ENCODE measurements at regions not wholly inside any gene's neighbourhood (a gene's known extent, or its start where the extent isn't known, plus 50 kb on each side); places are given as distances from the start of the nearest gene placed in this dataset.

GRCh38 chr4:153062652-153063168, 126.6 kb downstream of the FHDC1 start:
- Histone ChIP-seq H3K9me3 (ENCODE audit: control insufficient read depth, insufficient read depth, low read depth, low read length) (no peaks in the 10 kb centered on the region), H3K27ac (ENCODE audit: low read depth, low read length) (no peak overlapping the region), H3K36me3 (ENCODE audit: control insufficient read depth, insufficient read depth, low read length) (no peaks in the 10 kb centered on the region), H3K9ac (ENCODE audit: low read length) (no peak overlapping the region), H3K4me1 (ENCODE audit: control insufficient read depth, insufficient read depth, low read length) (peaks cover 12% of the 10 kb centered on the region), H3K4me3 (ENCODE audit: low read depth, low read length) (no peak overlapping the region), H3K27me3 (ENCODE audit: control insufficient read depth, insufficient read depth, low read length) (no peaks in the 10 kb centered on the region)

- Histone ChIP-seq H3K9me3 (ENCODE audit: control insufficient read depth, insufficient read depth, low read depth, low read length) (no peaks in the 10 kb centered on the region), H3K27ac (ENCODE audit: low read depth, low read length) (no peak overlapping the region), H3K36me3 (ENCODE audit: control insufficient read depth, insufficient read depth, low read length) (no peaks in the 10 kb centered on the region), H3K4me1 (ENCODE audit: control insufficient read depth, insufficient read depth, low read length) (peaks cover 12% of the 10 kb centered on the region), H3K9ac (ENCODE audit: low read length) (no peak overlapping the region), H3K4me3 (ENCODE audit: low read depth, low read length) (no peak overlapping the region), H3K27me3 (ENCODE audit: control insufficient read depth, insufficient read depth, low read length) (no peaks in the 10 kb centered on the region)
Measured at GRCh38 chr4:153063490-153063889, 127.4 kb downstream of the FHDC1 start.

GRCh38 chr4:153064571-153064970, 128.4 kb downstream of the FHDC1 start:
- peaks cover 12% of the 10 kb centered on the region for H3K4me1 ChIP-seq (ENCODE audit: control insufficient read depth, insufficient read depth, low read length)
- no peaks in the 10 kb centered on the region for H3K36me3 ChIP-seq (ENCODE audit: control insufficient read depth, insufficient read depth, low read length)
- no peak overlapping the region for H3K4me3 ChIP-seq (ENCODE audit: low read depth, low read length)
- no peaks in the 10 kb centered on the region for H3K27me3 ChIP-seq (ENCODE audit: control insufficient read depth, insufficient read depth, low read length)
- H3K9ac ChIP-seq (ENCODE audit: low read length) = no peak overlapping the region
- H3K27ac ChIP-seq (ENCODE audit: low read depth, low read length) = no peak overlapping the region
- H3K9me3 ChIP-seq (ENCODE audit: control insufficient read depth, insufficient read depth, low read depth, low read length) = no peaks in the 10 kb centered on the region

- peaks cover 12% of the 10 kb centered on the region for H3K4me1 ChIP-seq (ENCODE audit: control insufficient read depth, insufficient read depth, low read length)
- H3K9ac ChIP-seq (ENCODE audit: low read length) = no peak overlapping the region
- no peak overlapping the region for H3K27ac ChIP-seq (ENCODE audit: low read depth, low read length)
- H3K36me3 ChIP-seq (ENCODE audit: control insufficient read depth, insufficient read depth, low read length) = no peaks in the 10 kb centered on the region
- no peak overlapping the region for H3K4me3 ChIP-seq (ENCODE audit: low read depth, low read length)
- H3K9me3 ChIP-seq (ENCODE audit: control insufficient read depth, insufficient read depth, low read depth, low read length) = no peaks in the 10 kb centered on the region
- no peaks in the 10 kb centered on the region for H3K27me3 ChIP-seq (ENCODE audit: control insufficient read depth, insufficient read depth, low read length)
Measured at GRCh38 chr4:153065276-153065675, 129.2 kb downstream of the FHDC1 start.

GRCh38 chr4:153067376-153067775, 131.3 kb downstream of the FHDC1 start:
- Histone ChIP-seq H3K9ac (ENCODE audit: low read length) (no peak overlapping the region), H3K36me3 (ENCODE audit: control insufficient read depth, insufficient read depth, low read length) (no peaks in the 10 kb centered on the region), H3K9me3 (ENCODE audit: control insufficient read depth, insufficient read depth, low read depth, low read length) (no peaks in the 10 kb centered on the region), H3K27me3 (ENCODE audit: control insufficient read depth, insufficient read depth, low read length) (no peaks in the 10 kb centered on the region), H3K4me1 (ENCODE audit: control insufficient read depth, insufficient read depth, low read length) (peaks cover 15% of the 10 kb centered on the region), H3K4me3 (ENCODE audit: low read depth, low read length) (no peak overlapping the region), H3K27ac (ENCODE audit: low read depth, low read length) (no peak overlapping the region)

GRCh38 chr4:153068751-153069150, 132.6 kb downstream of the FHDC1 start:
- Histone ChIP-seq H3K4me3 (ENCODE audit: low read depth, low read length) (no peak overlapping the region), H3K27ac (ENCODE audit: low read depth, low read length) (no peak overlapping the region), H3K4me1 (ENCODE audit: control insufficient read depth, insufficient read depth, low read length) (peaks cover 15% of the 10 kb centered on the region), H3K9ac (ENCODE audit: low read length) (no peak overlapping the region), H3K9me3 (ENCODE audit: control insufficient read depth, insufficient read depth, low read depth, low read length) (no peaks in the 10 kb centered on the region), H3K27me3 (ENCODE audit: control insufficient read depth, insufficient read depth, low read length) (no peaks in the 10 kb centered on the region), H3K36me3 (ENCODE audit: control insufficient read depth, insufficient read depth, low read length) (no peaks in the 10 kb centered on the region)

- Histone ChIP-seq H3K9me3 (ENCODE audit: control insufficient read depth, insufficient read depth, low read depth, low read length) (no peaks in the 10 kb centered on the region), H3K9ac (ENCODE audit: low read length) (no peak overlapping the region), H3K27me3 (ENCODE audit: control insufficient read depth, insufficient read depth, low read length) (no peaks in the 10 kb centered on the region), H3K27ac (ENCODE audit: low read depth, low read length) (no peak overlapping the region), H3K4me3 (ENCODE audit: low read depth, low read length) (no peak overlapping the region), H3K36me3 (ENCODE audit: control insufficient read depth, insufficient read depth, low read length) (no peaks in the 10 kb centered on the region), H3K4me1 (ENCODE audit: control insufficient read depth, insufficient read depth, low read length) (peaks cover 6% of the 10 kb centered on the region; the same call in 1 of the 2 replicates)
Measured at GRCh38 chr4:153071958-153072598, 132.2 kb upstream of the TRIM2 start.

- Histone ChIP-seq H3K4me1 (ENCODE audit: control insufficient read depth, insufficient read depth, low read length) (peaks cover 3% of the 10 kb centered on the region; the same call in 1 of the 2 replicates), H3K4me3 (ENCODE audit: low read depth, low read length) (no peak overlapping the region), H3K27me3 (ENCODE audit: control insufficient read depth, insufficient read depth, low read length) (no peaks in the 10 kb centered on the region), H3K9ac (ENCODE audit: low read length) (no peak overlapping the region), H3K9me3 (ENCODE audit: control insufficient read depth, insufficient read depth, low read depth, low read length) (no peaks in the 10 kb centered on the region), H3K36me3 (ENCODE audit: control insufficient read depth, insufficient read depth, low read length) (no peaks in the 10 kb centered on the region), H3K27ac (ENCODE audit: low read depth, low read length) (no peak overlapping the region)
Measured at GRCh38 chr4:153072661-153073060, 131.6 kb upstream of the TRIM2 start.

GRCh38 chr4:153074486-153074885, 129.8 kb upstream of the TRIM2 start:
- H3K36me3 ChIP-seq (ENCODE audit: control insufficient read depth, insufficient read depth, low read length) = no peaks in the 10 kb centered on the region
- peaks cover 3% of the 10 kb centered on the region; the same call in 1 of the 2 replicates for H3K4me1 ChIP-seq (ENCODE audit: control insufficient read depth, insufficient read depth, low read length)
- H3K27ac ChIP-seq (ENCODE audit: low read depth, low read length) = no peak overlapping the region
- H3K27me3 ChIP-seq (ENCODE audit: control insufficient read depth, insufficient read depth, low read length) = no peaks in the 10 kb centered on the region
- H3K9ac ChIP-seq (ENCODE audit: low read length) = no peak overlapping the region
- no peaks in the 10 kb centered on the region for H3K9me3 ChIP-seq (ENCODE audit: control insufficient read depth, insufficient read depth, low read depth, low read length)
- H3K4me3 ChIP-seq (ENCODE audit: low read depth, low read length) = no peak overlapping the region

GRCh38 chr4:153074936-153075630, 129.2 kb upstream of the TRIM2 start:
- Histone ChIP-seq H3K9ac (ENCODE audit: low read length) (no peak overlapping the region), H3K4me3 (ENCODE audit: low read depth, low read length) (no peak overlapping the region), H3K4me1 (ENCODE audit: control insufficient read depth, insufficient read depth, low read length) (peaks cover 3% of the 10 kb centered on the region; the same call in 1 of the 2 replicates), H3K27ac (ENCODE audit: low read depth, low read length) (no peak overlapping the region), H3K27me3 (ENCODE audit: control insufficient read depth, insufficient read depth, low read length) (no peaks in the 10 kb centered on the region), H3K9me3 (ENCODE audit: control insufficient read depth, insufficient read depth, low read depth, low read length) (no peaks in the 10 kb centered on the region), H3K36me3 (ENCODE audit: control insufficient read depth, insufficient read depth, low read length) (no peaks in the 10 kb centered on the region)

- no peak overlapping the region for H3K27ac ChIP-seq (ENCODE audit: low read depth, low read length)
- peaks cover 3% of the 10 kb centered on the region; the same call in 1 of the 2 replicates for H3K4me1 ChIP-seq (ENCODE audit: control insufficient read depth, insufficient read depth, low read length)
- H3K27me3 ChIP-seq (ENCODE audit: control insufficient read depth, insufficient read depth, low read length) = no peaks in the 10 kb centered on the region
- H3K9me3 ChIP-seq (ENCODE audit: control insufficient read depth, insufficient read depth, low read depth, low read length) = no peaks in the 10 kb centered on the region
- H3K4me3 ChIP-seq (ENCODE audit: low read depth, low read length) = no peak overlapping the region
- H3K36me3 ChIP-seq (ENCODE audit: control insufficient read depth, insufficient read depth, low read length) = no peaks in the 10 kb centered on the region
- no peak overlapping the region for H3K9ac ChIP-seq (ENCODE audit: low read length)
Measured at GRCh38 chr4:153075836-153076518, 128.3 kb upstream of the TRIM2 start.
